ENCODE measurements at regions not wholly inside any gene's neighbourhood (a gene's known extent, or its start where the extent isn't known, plus 50 kb on each side); places are given as distances from the start of the nearest gene placed in this dataset.

- 65 to 72% methylated on average over 2 of the region's 2 CpGs for WGBS, 2 donors
- Histone ChIP-seq H3K27ac (peak overlapping the region in 1 of 10 donors; percentile 28), H3K4me1 (peaks cover 0 to 9% (median 0%) of the 10 kb centered on the region in 9 donors), H3K9me3 (no peaks in the 10 kb centered on the region), H3K4me3 (no peak overlapping the region), H3K36me3 (no peaks in the 10 kb centered on the region), H3K27me3 (peaks cover 0 to 5% (median 0%) of the 10 kb centered on the region in 7 donors)
- intact Hi-C loops (cut with DNase I): no loop called here
- ATAC-seq: peak in 2 of 8 donors; percentile 30 to 86
- no peak for DNase-seq
- no peak for TF ChIP-seq CTCF (IDR thresholded peaks at IDR 0.05)
These were observed 97.0 kb upstream of the LNX1 start for GRCh38 chr4:53688186-53688790.

- ATAC-seq (no peak), DNase-seq (no peak)
- Histone ChIP-seq H3K36me3 (no peaks in the 10 kb centered on the region), H3K27me3 (peaks cover 0 to 5% (median 0%) of the 10 kb centered on the region in 7 donors), H3K27ac (peak overlapping the region in 1 of 10 donors; percentile 28), H3K9me3 (no peaks in the 10 kb centered on the region), H3K4me3 (no peak overlapping the region), H3K4me1 (peaks cover 0 to 9% (median 0%) of the 10 kb centered on the region in 9 donors)
- TF ChIP-seq CTCF (IDR thresholded peaks at IDR 0.05): no peak
- intact Hi-C loops (cut with DNase I): no loop called here
- 85 to 87% methylated on average over 1 of the region's 1 CpG for WGBS, 2 donors
These were observed 95.2 kb upstream of the LNX1 start for GRCh38 chr4:53686521-53686920.

- H3K27ac ChIP-seq: no peak overlapping the region
- intact Hi-C loops (cut with DNase I): no loop called here
- H3K27me3 ChIP-seq: no peaks in the 10 kb centered on the region
- H3K4me1 ChIP-seq: peaks cover 0 to 9% (median 0%) of the 10 kb centered on the region in 9 donors
- ATAC-seq: no peak
- no peak for DNase-seq
- no peak overlapping the region for H3K4me3 ChIP-seq
- H3K9me3 ChIP-seq: peaks cover 0 to 13% (median 0%) of the 10 kb centered on the region in 11 donors
- no peak for TF ChIP-seq CTCF (IDR thresholded peaks at IDR 0.05)
- H3K36me3 ChIP-seq: no peaks in the 10 kb centered on the region
- WGBS, 2 donors: 65 to 74% methylated on average over 6 of the region's 6 CpGs
These were observed 93.1 kb upstream of the LNX1 start for GRCh38 chr4:53684136-53685130.

GRCh38 chr4:53682908-53683307 is 91.6 kb upstream of the LNX1 start:
- intact Hi-C loops (cut with DNase I): no loop called here
- Histone ChIP-seq H3K36me3 (no peaks in the 10 kb centered on the region), H3K4me1 (no peaks in the 10 kb centered on the region), H3K9me3 (peaks cover 0 to 13% (median 0%) of the 10 kb centered on the region in 11 donors), H3K27ac (no peak overlapping the region), H3K4me3 (no peak overlapping the region), H3K27me3 (no peaks in the 10 kb centered on the region)
- TF ChIP-seq CTCF (IDR thresholded peaks at IDR 0.05): no peak
- DNase-seq (no peak), ATAC-seq (no peak)
- WGBS, 2 donors: 84 to 86% methylated on average over 2 of the region's 2 CpGs
